ENCODE measurements at regions not wholly inside any gene's neighbourhood (a gene's known extent, or its start where the extent isn't known, plus 50 kb on each side); places are given as distances from the start of the nearest gene placed in this dataset.

DNA sequence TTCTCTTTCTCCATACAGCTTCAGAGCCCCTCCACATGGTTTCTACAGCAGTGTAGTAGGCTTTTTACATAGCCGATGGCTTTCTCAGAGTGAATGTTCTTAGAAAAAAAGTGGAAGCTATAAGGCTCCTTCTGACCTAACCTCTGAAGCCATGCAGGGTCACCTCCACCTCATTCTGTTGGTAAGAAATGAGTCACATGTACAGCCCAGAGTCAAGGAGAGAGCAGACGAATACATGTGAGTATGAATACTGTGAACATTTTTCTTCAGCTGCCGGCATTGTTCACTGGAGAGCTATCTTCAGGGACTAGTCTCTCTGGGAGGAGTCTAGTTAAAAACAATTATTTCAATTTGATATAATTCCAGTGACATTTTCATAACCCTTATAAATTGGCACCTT is 68.2 kb upstream of the THRB start:
- Histone ChIP-seq H4K20me1 (ENCODE audit: insufficient read depth, low read length) (no peaks in the 10 kb centered on the region), H3K79me2 (ENCODE audit: insufficient read depth, low read length) (no peaks in the 10 kb centered on the region), H3K4me1 (ENCODE audit: control insufficient read depth in 1 of 2, insufficient read depth in 2 of 2, low read length in 2 of 2) (no peaks in the 10 kb centered on the region), H3K4me3 (replicated peaks in 1 of 3; ENCODE audit: low read depth in 2 of 3, low read length in 3 of 3) (no peak overlapping the region), H3K36me3 (replicated peaks in 1 of 2; ENCODE audit: control insufficient read depth in 1 of 2, insufficient read depth in 2 of 2, low read length in 2 of 2) (no peaks in the 10 kb centered on the region), H3K9ac (ENCODE audit: insufficient read depth, low read length, poor library complexity, severe bottlenecking) (no peak overlapping the region), H3K27me3 (ENCODE audit: control insufficient read depth in 2 of 2, insufficient read depth in 2 of 2, low read length in 2 of 2) (no peaks in the 10 kb centered on the region), H3K4me2 (replicated peaks; ENCODE audit: extremely low read depth, low read length, poor library complexity, severe bottlenecking) (no peak overlapping the region), H3K9me3 (replicated peaks in 1 of 2; ENCODE audit: control insufficient read depth in 1 of 2, insufficient read depth in 1 of 2, low read length in 2 of 2) (peaks cover 0 to 9% of the 10 kb centered on the region in 2 donors), H3K27ac (ENCODE audit: low read depth in 1 of 2, low read length in 2 of 2) (no peak overlapping the region), H2AFZ (ENCODE audit: insufficient read depth, low read depth, low read length, poor library complexity, severe bottlenecking) (no peak overlapping the region)
- Mint-ChIP-seq H3K4me3 (no peak overlapping the region), H3K4me1 (no peaks in the 10 kb centered on the region), H3K27me3 (ENCODE audit: low read depth in 3 of 3) (no peaks in the 10 kb centered on the region), H3K36me3 (no peaks in the 10 kb centered on the region), H3K27ac (no peak overlapping the region), H3K9me3 (peaks cover 5 to 15% (median 6%) of the 10 kb centered on the region in 7 donors)
- DNase-seq = no peak
- intact Hi-C loops (cut with micrococcal nuclease) = no loop called here
- no CpG with 5 or more reads among the region's 3 CpGs for WGBS (ENCODE audit: insufficient coverage)
- TF ChIP-seq CTCF (IDR thresholded peaks at IDR 0.05) = no peak

DNA sequence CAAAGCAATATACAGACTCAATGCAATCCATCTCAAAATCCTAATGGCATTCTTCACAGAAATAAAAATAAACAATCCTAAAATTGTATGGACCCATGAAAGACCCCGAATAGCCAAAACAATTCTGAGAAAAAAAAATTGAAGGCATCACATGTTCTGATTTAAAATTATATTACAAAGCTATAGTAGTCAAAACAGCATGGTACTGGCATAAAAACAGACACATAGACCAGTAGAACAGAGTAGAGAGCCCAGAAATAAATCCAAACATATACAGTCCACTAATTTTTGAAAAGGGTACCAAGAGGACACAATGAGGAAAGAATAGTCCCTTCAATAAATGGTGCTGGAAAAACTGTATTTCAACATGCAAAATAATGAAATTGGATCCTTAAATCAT is 70.4 kb upstream of the THRB start:
- Histone ChIP-seq H2AFZ (ENCODE audit: insufficient read depth, low read depth, low read length, poor library complexity, severe bottlenecking) (no peak overlapping the region), H3K27ac (ENCODE audit: low read depth in 1 of 2, low read length in 2 of 2) (no peak overlapping the region), H3K79me2 (ENCODE audit: insufficient read depth, low read length) (no peaks in the 10 kb centered on the region), H4K20me1 (ENCODE audit: insufficient read depth, low read length) (no peaks in the 10 kb centered on the region), H3K4me2 (replicated peaks; ENCODE audit: extremely low read depth, low read length, poor library complexity, severe bottlenecking) (no peak overlapping the region), H3K4me3 (replicated peaks in 1 of 3; ENCODE audit: low read depth in 2 of 3, low read length in 3 of 3) (no peak overlapping the region), H3K36me3 (replicated peaks in 1 of 2; ENCODE audit: control insufficient read depth in 1 of 2, insufficient read depth in 2 of 2, low read length in 2 of 2) (no peaks in the 10 kb centered on the region), H3K27me3 (ENCODE audit: control insufficient read depth in 2 of 2, insufficient read depth in 2 of 2, low read length in 2 of 2) (no peaks in the 10 kb centered on the region), H3K9ac (ENCODE audit: insufficient read depth, low read length, poor library complexity, severe bottlenecking) (no peak overlapping the region), H3K4me1 (ENCODE audit: control insufficient read depth in 1 of 2, insufficient read depth in 2 of 2, low read length in 2 of 2) (no peaks in the 10 kb centered on the region), H3K9me3 (replicated peaks in 1 of 2; ENCODE audit: control insufficient read depth in 1 of 2, insufficient read depth in 1 of 2, low read length in 2 of 2) (peaks cover 0 to 9% of the 10 kb centered on the region in 2 donors)
- no peaks in the 10 kb centered on the region for H3K4me1 Mint-ChIP-seq
- TF ChIP-seq CTCF (IDR thresholded peaks at IDR 0.05) = no peak
- H3K9me3 Mint-ChIP-seq = peaks cover 7 to 22% (median 16%) of the 10 kb centered on the region in 7 donors
- intact Hi-C loops (cut with micrococcal nuclease) = no loop called here
- WGBS (ENCODE audit: insufficient coverage) = no CpG with 5 or more reads among the region's 1 CpG
- no peak overlapping the region for H3K4me3 Mint-ChIP-seq
- H3K27me3 Mint-ChIP-seq (ENCODE audit: low read depth in 3 of 3) = no peaks in the 10 kb centered on the region
- no peak for DNase-seq
- no peaks in the 10 kb centered on the region for H3K36me3 Mint-ChIP-seq
- no peak overlapping the region for H3K27ac Mint-ChIP-seq

All from CD14-positive monocyte (primary cell).